GM12892 (cell line): ENCODE measurements at regions not wholly inside any gene's neighbourhood (a gene's known extent, or its start where the extent isn't known, plus 50 kb on each side); places are given as distances from the start of the nearest gene placed in this dataset.

ENCODE experiments used
- POLR2A ChIP-seq: IDR thresholded peaks from 2 replicates; pipeline ENCODE4 v1.6.1; 2011; ENCODE audit warnings: low read depth, low read length, control low read depth
- POLR2AphosphoS5 ChIP-seq: IDR thresholded peaks from 2 replicates; pipeline ENCODE4 v1.6.1; 2011; ENCODE audit warnings: low read depth, low read length, control low read depth

GRCh38 chr2:223530811-223531210 is 71.3 kb downstream of the SCG2 start:
- no peak for TF ChIP-seq POLR2AphosphoS5
- no peak for TF ChIP-seq POLR2A
